Activated CD4-positive, alpha-beta T cell treated with anti-CD3 and anti-CD28 coated beads for 36 hours (primary cell): ENCODE measurements at regions not wholly inside any gene's neighbourhood (a gene's known extent, or its start where the extent isn't known, plus 50 kb on each side); places are given as distances from the start of the nearest gene placed in this dataset.

Experiments
- ATAC-seq: fragments of 200-7000 bp; cut with Tn5 transposase; one replicate; pipeline ENCODE4 v1.10.0; 2021; ENCODE audit warnings: mild to moderate bottlenecking, moderate library complexity
- CTCF ChIA-PET: fragments of 350-600 bp; sonication (Branson Sonifier 250); formaldehyde crosslinking; loops from one replicate; lab custom pipeline; 2021; ENCODE audit warnings: antibody characterized with exemption; lab: Charles Lee
- POLR2A ChIA-PET: fragments of 350-600 bp; sonication (Branson Sonifier 250); formaldehyde crosslinking; loops from one replicate; lab custom pipeline; 2021; ENCODE audit warnings: antibody characterized with exemption, inconsistent platforms; lab: Charles Lee
- DNase-seq: peaks from one replicate; pipeline ENCODE4 v3.0.0-alpha.2; 2020
- H3K27ac Mint-ChIP-seq: one replicate; pipeline ENCODE4 v1.8.0; 2021; ENCODE audit warnings: mixed read lengths
- H3K27me3 Mint-ChIP-seq: one replicate; pipeline ENCODE4 v1.8.0; 2021; ENCODE audit warnings: mixed read lengths
- H3K36me3 Mint-ChIP-seq: one replicate; pipeline ENCODE4 v1.8.0; 2021; ENCODE audit warnings: low read depth, mixed read lengths
- H3K4me1 Mint-ChIP-seq: one replicate; pipeline ENCODE4 v1.8.0; 2021; ENCODE audit warnings: mixed read lengths
- H3K4me3 Mint-ChIP-seq: one replicate; pipeline ENCODE4 v1.8.0; 2021; ENCODE audit warnings: mild to moderate bottlenecking, moderate library complexity, mixed read lengths
- H3K9me3 Mint-ChIP-seq: one replicate; pipeline ENCODE4 v1.8.0; 2021; ENCODE audit warnings: low read depth, mixed read lengths
- intact Hi-C, 2 experiments: fragments of 100-400 bp; cut with DNase I in 1 of 2; cut with micrococcal nuclease in 1 of 2; formaldehyde crosslinking; loops; one replicate each; pipeline versions ENCODE4 v1.14.2 to v1.15.1; 2022 to 2024; cut with DNase I, micrococcal nuclease

DNA sequence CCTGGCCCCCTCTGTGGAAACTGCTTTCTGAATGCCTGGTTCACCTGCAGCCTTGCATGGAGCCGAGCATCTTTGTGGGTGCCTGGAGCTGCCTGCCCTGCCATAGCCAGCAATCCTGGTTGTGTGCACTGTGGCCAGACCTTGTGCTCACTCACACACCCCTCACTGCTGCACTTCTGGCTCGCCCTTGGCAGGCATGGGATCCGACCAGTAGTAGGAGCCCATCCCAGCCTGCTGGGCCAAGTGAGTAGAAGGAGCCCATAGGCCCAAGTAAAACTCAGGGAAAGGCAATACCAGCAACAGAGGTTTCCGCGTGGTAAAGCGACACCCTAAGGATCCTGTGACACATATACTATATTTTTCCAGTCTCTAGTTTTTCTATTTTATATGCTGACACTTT, 270.0 kb upstream of the NAV3 start:
- DNase-seq (no peak), ATAC-seq (no peak)
- Mint-ChIP-seq H3K36me3 (no peaks in the 10 kb centered on the region), H3K27ac (no peak overlapping the region), H3K4me3 (no peak overlapping the region), H3K9me3 (peaks cover 3% of the 10 kb centered on the region), H3K27me3 (no peaks in the 10 kb centered on the region), H3K4me1 (no peaks in the 10 kb centered on the region)
- ChIA-PET CTCF (interaction anchor here (0.7 kb wide), 1 partner anchor 27 kb away, joined by 3 read pairs; no protein-coding TSS in a partner anchor), POLR2A (no interaction called here)
- intact Hi-C loops: no loop called here

DNA sequence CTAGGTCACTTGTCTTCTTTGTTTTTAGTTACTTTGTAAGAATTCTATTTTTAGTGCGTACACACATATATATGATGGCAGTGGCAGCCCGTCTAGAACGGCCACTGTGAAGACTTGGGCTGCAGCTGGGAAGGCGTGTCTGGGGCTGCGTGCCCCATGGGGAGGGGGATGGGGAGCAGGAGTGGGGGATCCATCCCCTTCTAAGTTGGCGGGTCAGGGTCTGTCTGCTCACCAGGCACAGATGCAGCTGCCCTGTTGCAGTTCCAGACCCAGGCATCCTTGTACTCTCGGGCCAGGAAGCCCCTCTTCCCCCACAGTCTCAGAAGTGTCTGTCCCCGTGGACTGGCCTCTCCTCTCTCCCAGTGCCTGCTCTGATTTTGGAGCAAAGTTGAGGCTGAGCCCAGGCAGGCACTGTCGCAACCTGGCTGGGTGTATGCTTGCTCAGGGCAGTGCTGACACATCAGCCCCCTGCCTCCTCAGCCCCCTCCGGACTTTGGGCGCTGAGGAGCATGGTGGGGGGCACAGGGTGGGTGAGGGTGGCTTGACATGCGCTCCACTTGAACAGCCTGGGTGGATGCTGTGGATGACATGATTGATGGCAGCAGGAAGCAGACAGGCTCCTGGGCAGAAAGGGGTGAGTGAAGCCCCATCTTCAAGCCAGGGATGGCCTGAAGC, 271.2 kb upstream of the NAV3 start:
- Mint-ChIP-seq H3K27ac (no peak overlapping the region), H3K4me3 (no peak overlapping the region), H3K4me1 (no peaks in the 10 kb centered on the region), H3K36me3 (no peaks in the 10 kb centered on the region), H3K27me3 (no peaks in the 10 kb centered on the region), H3K9me3 (peaks cover 3% of the 10 kb centered on the region)
- intact Hi-C loops: no loop called here
- CTCF ChIA-PET: no interaction called here
- DNase-seq (no peak), ATAC-seq (no peak)
- POLR2A ChIA-PET: no interaction called here

DNA sequence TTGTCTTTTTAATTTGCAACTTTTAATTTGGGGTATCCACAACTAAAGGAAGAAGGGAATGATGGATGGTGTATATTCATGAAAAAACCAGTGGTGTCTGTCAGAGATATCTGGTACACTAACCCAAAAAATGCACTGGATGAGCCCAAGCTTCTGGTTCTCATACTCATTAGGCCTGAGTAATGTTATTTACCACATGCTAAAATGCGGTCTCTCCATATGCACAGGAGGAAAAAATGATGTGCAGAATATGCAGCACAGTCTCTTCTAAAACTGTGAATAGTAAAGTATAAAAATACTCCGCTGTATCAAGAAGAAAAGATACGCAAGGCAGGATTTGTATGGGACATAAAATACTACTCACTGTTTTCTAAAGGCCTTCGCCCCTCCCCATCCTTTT, 275.6 kb upstream of the NAV3 start:
- no peak overlapping the region for H3K4me3 Mint-ChIP-seq
- H3K27me3 Mint-ChIP-seq: no peaks in the 10 kb centered on the region
- no peak for DNase-seq
- no peaks in the 10 kb centered on the region for H3K36me3 Mint-ChIP-seq
- ATAC-seq: no peak
- no peaks in the 10 kb centered on the region for H3K4me1 Mint-ChIP-seq
- CTCF ChIA-PET: no interaction called here
- H3K9me3 Mint-ChIP-seq: peaks cover 3% of the 10 kb centered on the region
- POLR2A ChIA-PET: no interaction called here
- intact Hi-C loops: no loop called here
- H3K27ac Mint-ChIP-seq: no peak overlapping the region

DNA sequence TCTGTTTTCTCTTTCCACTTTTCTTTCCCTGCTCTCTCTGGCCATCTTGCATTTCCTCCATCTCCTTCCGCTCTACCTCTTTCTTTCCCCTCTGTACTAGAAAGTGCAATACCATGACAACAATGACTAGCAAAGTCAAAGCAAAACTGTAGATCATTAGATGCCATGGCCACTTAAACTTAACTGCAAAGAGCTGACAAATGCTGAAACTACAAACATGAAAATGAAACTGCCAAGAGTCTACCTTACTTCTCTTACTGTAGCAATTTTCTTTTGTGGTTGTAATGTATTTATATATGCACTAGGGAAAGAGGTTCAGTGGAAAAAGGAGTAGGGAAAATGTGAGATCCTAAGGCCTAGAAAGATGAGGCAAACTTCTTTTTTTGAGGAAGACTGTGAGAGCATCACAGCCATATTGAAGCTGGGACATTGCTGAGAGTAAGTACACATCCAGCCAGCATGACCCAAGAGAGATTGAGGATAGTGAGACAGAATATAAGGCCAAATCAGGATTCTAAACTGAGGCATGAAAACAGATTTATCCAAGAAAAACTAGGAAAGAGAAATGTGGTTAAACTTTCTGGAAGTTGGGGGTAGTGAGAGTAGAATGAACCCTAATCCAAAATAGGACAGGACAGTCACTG, 276.6 kb upstream of the NAV3 start:
- intact Hi-C loops: no loop called here
- Mint-ChIP-seq H3K36me3 (no peaks in the 10 kb centered on the region), H3K9me3 (peaks cover 3% of the 10 kb centered on the region), H3K27me3 (no peaks in the 10 kb centered on the region), H3K4me1 (no peaks in the 10 kb centered on the region), H3K4me3 (no peak overlapping the region), H3K27ac (no peak overlapping the region)
- CTCF ChIA-PET: no interaction called here
- DNase-seq (no peak), ATAC-seq (no peak)
- POLR2A ChIA-PET: no interaction called here

DNA sequence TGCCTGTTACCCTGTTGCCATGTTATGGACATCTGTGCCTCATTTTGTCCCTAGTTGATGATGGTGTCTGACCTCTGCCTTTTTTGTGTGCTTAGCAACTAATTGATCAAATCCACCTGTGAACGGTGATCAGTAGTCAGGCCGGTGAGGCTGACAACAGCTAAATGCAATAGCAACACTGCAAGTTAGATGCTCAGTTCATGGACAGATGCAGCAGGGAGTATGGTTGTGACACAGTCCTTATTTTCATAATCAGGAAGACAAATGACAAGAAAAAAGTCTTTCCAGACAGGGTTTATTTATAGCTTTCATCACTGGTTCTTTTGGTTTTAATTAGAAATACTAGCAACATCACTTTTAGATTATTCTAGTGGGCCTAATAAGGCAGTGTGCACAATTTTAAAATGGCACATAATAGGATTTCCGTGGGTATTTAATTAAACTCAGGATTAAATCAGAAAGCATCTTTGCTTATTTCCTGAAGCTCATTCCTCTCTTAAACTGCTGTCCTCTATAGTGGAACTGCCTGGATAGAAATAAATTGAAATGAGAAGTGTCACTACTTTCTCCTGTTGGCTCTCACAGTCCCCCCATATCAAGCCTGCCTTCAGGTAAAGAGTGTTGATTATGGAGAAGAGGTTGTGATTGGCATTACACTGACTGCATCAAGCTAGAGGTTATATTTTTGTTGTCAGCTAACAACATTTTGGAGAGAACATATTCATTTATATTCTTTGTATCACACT, 281.1 kb upstream of the NAV3 start:
- H3K36me3 Mint-ChIP-seq: no peaks in the 10 kb centered on the region
- H3K4me3 Mint-ChIP-seq: no peak overlapping the region
- no peak overlapping the region for H3K27ac Mint-ChIP-seq
- ChIA-PET CTCF (no interaction called here), POLR2A (no interaction called here)
- H3K27me3 Mint-ChIP-seq: no peaks in the 10 kb centered on the region
- no peaks in the 10 kb centered on the region for H3K9me3 Mint-ChIP-seq
- H3K4me1 Mint-ChIP-seq: no peaks in the 10 kb centered on the region
- DNase-seq (no peak), ATAC-seq (no peak)
- intact Hi-C loops: no loop called here

DNA sequence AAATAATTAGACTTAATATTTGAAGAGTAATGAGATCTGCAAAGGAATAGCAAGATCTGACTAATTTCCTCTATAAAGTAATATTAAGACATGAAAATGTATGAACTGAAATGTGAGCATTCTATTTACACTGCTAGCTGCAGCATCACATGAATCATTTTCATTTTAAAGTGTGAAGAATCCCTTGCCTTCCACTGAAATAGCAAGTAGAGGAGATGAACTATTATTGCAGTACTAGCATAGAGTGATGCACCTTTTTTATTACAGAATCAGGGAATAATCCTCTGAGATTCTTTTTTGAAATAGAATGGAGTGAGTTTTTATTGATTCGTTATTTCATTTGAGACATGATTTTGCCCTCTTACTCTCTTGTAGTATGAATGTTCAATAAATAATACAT, 281.9 kb upstream of the NAV3 start:
- Mint-ChIP-seq H3K9me3 (peaks cover 2% of the 10 kb centered on the region), H3K36me3 (no peaks in the 10 kb centered on the region)
- POLR2A ChIA-PET: no interaction called here

DNA sequence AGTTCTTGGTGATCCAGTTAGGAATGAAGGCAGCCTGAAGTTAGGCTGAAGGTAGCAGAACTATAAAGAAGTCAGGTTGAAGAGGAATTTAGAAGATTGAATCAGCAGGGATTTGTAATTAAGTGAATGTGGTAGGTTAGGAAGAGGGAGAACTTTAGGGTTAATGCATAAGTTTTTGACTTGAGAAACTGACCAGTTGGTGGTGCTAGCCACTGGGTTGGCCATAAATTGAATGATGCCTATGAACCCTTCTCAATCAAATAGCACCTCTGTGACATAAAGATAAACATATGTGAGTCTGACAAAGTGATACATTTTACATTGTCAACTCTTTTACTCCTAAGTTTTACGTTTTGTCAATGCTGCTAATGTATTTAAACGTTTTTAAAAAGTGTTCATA, 290.6 kb upstream of the NAV3 start:
- H3K4me1 Mint-ChIP-seq: no peaks in the 10 kb centered on the region
- H3K27ac Mint-ChIP-seq: no peak overlapping the region
- H3K27me3 Mint-ChIP-seq: no peaks in the 10 kb centered on the region
- H3K4me3 Mint-ChIP-seq: no peak overlapping the region
- ATAC-seq: no peak
- peaks cover 9% of the 10 kb centered on the region for H3K9me3 Mint-ChIP-seq
- CTCF ChIA-PET: no interaction called here
- no peak for DNase-seq
- no peaks in the 10 kb centered on the region for H3K36me3 Mint-ChIP-seq
- intact Hi-C loops: no loop called here
- POLR2A ChIA-PET: no interaction called here

More for the DNA sequence above, 281.9 kb upstream of the NAV3 start:
- CTCF ChIA-PET: no interaction called here
- no peaks in the 10 kb centered on the region for H3K27me3 Mint-ChIP-seq
- ATAC-seq (no peak), DNase-seq (no peak)
- H3K27ac Mint-ChIP-seq: no peak overlapping the region
- no peaks in the 10 kb centered on the region for H3K4me1 Mint-ChIP-seq
- intact Hi-C loops: no loop called here
- H3K4me3 Mint-ChIP-seq: no peak overlapping the region

DNA sequence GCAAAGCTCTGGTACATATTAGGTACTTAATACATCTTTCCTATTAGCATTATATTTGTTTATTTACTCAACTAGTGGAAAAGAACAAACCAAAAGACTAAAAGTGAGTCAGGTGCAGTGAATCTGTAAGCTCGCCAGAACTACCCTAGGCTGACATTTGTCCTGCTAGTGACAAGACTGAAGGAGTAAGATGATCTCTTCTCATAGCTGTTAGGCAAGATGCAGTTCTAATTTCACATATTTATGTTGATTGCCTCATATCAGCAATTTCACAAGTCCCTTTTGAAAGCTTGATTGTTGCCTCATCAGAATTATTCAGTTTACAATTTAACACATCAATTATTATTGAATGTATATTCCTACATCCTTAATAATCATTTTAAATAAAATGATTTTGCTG, 293.0 kb upstream of the NAV3 start:
- Mint-ChIP-seq H3K36me3 (no peaks in the 10 kb centered on the region), H3K4me1 (no peaks in the 10 kb centered on the region), H3K9me3 (peaks cover 7% of the 10 kb centered on the region), H3K27me3 (no peaks in the 10 kb centered on the region), H3K4me3 (no peak overlapping the region), H3K27ac (no peak overlapping the region)
- no peak for ATAC-seq
- ChIA-PET CTCF (interaction anchor here (0.6 kb wide), 1 partner anchor 10 kb away, joined by 3 read pairs; no protein-coding TSS in a partner anchor), POLR2A (no interaction called here)
- intact Hi-C loops: no loop called here
- no peak for DNase-seq

DNA sequence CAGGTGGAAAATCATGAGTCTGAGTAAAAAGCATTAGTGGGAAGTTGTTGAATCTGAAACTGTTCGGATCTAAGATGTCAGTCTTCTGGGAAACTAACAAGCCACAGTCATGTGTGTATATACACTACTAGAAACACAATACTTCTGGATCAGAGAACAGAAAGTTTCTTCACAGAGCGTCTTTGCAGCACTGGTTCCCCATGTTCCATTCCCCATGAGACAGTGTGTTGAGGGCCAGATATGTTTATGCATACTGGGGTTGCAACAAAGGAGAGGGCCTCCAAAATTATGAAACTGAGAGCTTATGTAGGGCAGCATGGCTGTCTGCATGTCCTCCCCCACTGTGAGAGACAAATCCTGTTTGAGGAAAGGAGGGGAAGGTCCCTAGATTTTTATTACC, 295.0 kb upstream of the NAV3 start:
- H3K4me1 Mint-ChIP-seq: no peaks in the 10 kb centered on the region
- intact Hi-C loops: no loop called here
- ATAC-seq (no peak), DNase-seq (no peak)
- no peaks in the 10 kb centered on the region for H3K9me3 Mint-ChIP-seq
- H3K36me3 Mint-ChIP-seq: no peaks in the 10 kb centered on the region
- H3K27ac Mint-ChIP-seq: no peak overlapping the region
- ChIA-PET POLR2A (no interaction called here), CTCF (no interaction called here)
- H3K4me3 Mint-ChIP-seq: no peak overlapping the region
- no peaks in the 10 kb centered on the region for H3K27me3 Mint-ChIP-seq

DNA sequence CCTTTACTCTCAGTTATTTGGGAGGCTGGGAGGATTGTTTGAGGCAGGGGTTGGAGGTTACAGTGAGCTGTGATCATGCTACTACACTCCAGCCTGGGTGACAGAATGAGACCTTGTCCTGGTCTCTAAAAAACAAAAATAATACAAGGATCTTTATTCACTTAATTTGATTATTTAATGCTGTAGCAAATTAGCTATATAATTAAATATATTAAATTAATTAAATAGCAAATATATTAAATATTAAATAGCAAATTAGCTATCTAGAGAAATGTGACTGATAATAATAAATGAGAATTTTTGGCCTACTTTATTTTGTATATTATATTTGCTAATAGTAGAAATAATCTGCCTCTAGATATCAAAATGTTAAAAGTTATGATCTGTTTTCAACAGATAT, 298.8 kb upstream of the NAV3 start:
- ATAC-seq: no peak
- Mint-ChIP-seq H3K27me3 (no peaks in the 10 kb centered on the region), H3K4me1 (no peaks in the 10 kb centered on the region), H3K36me3 (no peaks in the 10 kb centered on the region), H3K4me3 (no peak overlapping the region), H3K9me3 (peaks cover 7% of the 10 kb centered on the region), H3K27ac (no peak overlapping the region)
- intact Hi-C loops: no loop called here
- POLR2A ChIA-PET: no interaction called here
- DNase-seq: no peak
- CTCF ChIA-PET: no interaction called here

DNA sequence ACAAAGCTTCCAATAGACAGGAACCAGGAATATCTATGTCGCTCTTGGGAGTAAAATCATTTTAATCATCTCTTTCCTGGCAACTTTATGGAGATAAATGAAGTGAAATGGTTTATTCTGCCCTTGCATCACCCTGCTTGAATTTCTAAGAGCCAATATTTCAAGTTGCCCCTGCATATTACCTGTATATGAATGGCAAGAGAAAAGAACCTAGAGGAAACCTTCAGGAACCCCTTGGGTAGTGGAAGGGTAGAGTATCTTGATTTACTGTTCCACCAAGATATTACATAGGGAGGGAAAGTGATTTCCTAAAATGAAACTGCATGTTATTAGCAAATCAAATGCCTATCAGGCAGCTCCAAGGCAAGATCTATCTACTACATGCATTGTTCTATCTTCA, 308.4 kb upstream of the NAV3 start:
- H3K27me3 Mint-ChIP-seq: no peaks in the 10 kb centered on the region
- no peak for DNase-seq
- CTCF ChIA-PET: no interaction called here
- intact Hi-C loops: no loop called here
- POLR2A ChIA-PET: no interaction called here
- H3K27ac Mint-ChIP-seq: no peak overlapping the region
- H3K9me3 Mint-ChIP-seq: peaks cover 2% of the 10 kb centered on the region
- no peaks in the 10 kb centered on the region for H3K36me3 Mint-ChIP-seq
- H3K4me3 Mint-ChIP-seq: no peak overlapping the region
- no peaks in the 10 kb centered on the region for H3K4me1 Mint-ChIP-seq
- no peak for ATAC-seq

DNA sequence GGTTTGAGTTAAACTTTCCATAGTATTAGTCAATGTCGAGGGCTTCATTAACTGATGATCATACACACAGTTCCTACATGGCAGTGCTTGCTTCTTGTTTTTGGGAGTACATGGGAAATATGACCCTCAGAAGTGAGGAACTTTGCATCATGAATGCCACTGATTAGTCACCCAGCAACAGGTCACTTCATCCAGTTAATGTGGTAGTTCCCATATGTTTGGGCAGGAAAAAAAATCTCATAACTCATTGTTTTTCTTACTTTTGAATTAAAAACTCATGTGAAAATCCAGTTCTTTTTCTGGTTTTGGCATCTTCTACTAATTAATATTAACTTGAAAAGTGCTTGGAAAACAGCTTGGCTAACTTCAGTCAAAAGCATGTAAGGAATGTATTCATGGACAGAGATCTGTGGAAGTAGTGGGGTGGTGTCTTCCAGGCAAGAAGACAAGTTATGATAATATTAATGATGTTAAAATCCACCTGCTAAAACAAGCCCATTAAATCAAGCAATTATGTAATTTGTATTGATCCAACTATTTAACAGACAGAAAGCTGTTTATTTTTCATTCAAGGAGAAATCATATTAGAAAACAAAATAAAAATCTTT, 309.1 kb upstream of the NAV3 start:
- POLR2A ChIA-PET: no interaction called here
- H3K9me3 Mint-ChIP-seq: peaks cover 2% of the 10 kb centered on the region
- intact Hi-C loops: no loop called here
- H3K36me3 Mint-ChIP-seq: no peaks in the 10 kb centered on the region
- H3K4me1 Mint-ChIP-seq: no peaks in the 10 kb centered on the region
- no peak overlapping the region for H3K4me3 Mint-ChIP-seq
- CTCF ChIA-PET: no interaction called here
- ATAC-seq (no peak), DNase-seq (no peak)
- no peaks in the 10 kb centered on the region for H3K27me3 Mint-ChIP-seq
- no peak overlapping the region for H3K27ac Mint-ChIP-seq
